ENCODE measurements at regions not wholly inside any gene's neighbourhood (a gene's known extent, or its start where the extent isn't known, plus 50 kb on each side); places are given as distances from the start of the nearest gene placed in this dataset.

- Mint-ChIP-seq H3K36me3 (ENCODE audit: low read depth) (no peaks in the 10 kb centered on the region), H3K4me1 (peaks cover 45% of the 10 kb centered on the region), H3K27ac (no peak overlapping the region)
Measured at GRCh38 chr1:94321662-94322061, 84.3 kb upstream of the ARHGAP29 start.

GRCh38 chr1:94319319-94320102 lies 82.1 kb upstream of the ARHGAP29 start:
- no peak for TF ChIP-seq CTCF (conservative IDR thresholded peaks at IDR 0.05)
- Histone ChIP-seq H3K27me3 (ENCODE audit: control insufficient read depth, insufficient read depth, low read length, poor library complexity, severe bottlenecking) (no peaks in the 10 kb centered on the region), H3K4me3 (ENCODE audit: low read length) (no peak overlapping the region), H3K9me3 (ENCODE audit: control insufficient read depth, low read length) (no peaks in the 10 kb centered on the region), H3K27ac (ENCODE audit: low read depth, low read length) (no peak overlapping the region), H3K4me1 (ENCODE audit: control insufficient read depth, insufficient read depth, low read length) (peaks cover 13% of the 10 kb centered on the region), H3K9ac (ENCODE audit: extremely low read depth, low read length, poor library complexity, severe bottlenecking) (no peak overlapping the region), H3K36me3 (ENCODE audit: control insufficient read depth, insufficient read depth, low read length) (no peaks in the 10 kb centered on the region)
- no peaks in the 10 kb centered on the region for H3K27me3 Mint-ChIP-seq (ENCODE audit: insufficient read depth)
- H3K4me1 Mint-ChIP-seq, result peaks cover 44% of the 10 kb centered on the region
- no peak for DNase-seq
- no peak overlapping the region for H3K4me3 Mint-ChIP-seq
- no peaks in the 10 kb centered on the region for H3K9me3 Mint-ChIP-seq
- 78 to 85% methylated on average over 7 to 8 of the region's 8 CpGs for WGBS, 2 experiments (ENCODE audit: insufficient coverage in 1 of 2, insufficient read length in 1 of 2)
- no peak overlapping the region for H3K27ac Mint-ChIP-seq
- no peaks in the 10 kb centered on the region for H3K36me3 Mint-ChIP-seq (ENCODE audit: low read depth)

More at GRCh38 chr1:94321662-94322061, 84.3 kb upstream of the ARHGAP29 start:
- no peaks in the 10 kb centered on the region for H3K9me3 ChIP-seq (ENCODE audit: control insufficient read depth, low read length)
- no peaks in the 10 kb centered on the region for H3K27me3 Mint-ChIP-seq (ENCODE audit: insufficient read depth)
- DNase-seq, result no peak
- WGBS, 2 experiments (ENCODE audit: insufficient coverage in 1 of 2, insufficient read length in 1 of 2), result 86 to 97% methylated on average over 1 to 3 of the region's 3 CpGs
- no peaks in the 10 kb centered on the region for H3K9me3 Mint-ChIP-seq
- H3K27ac ChIP-seq (ENCODE audit: low read depth, low read length), result no peak overlapping the region
- H3K4me3 ChIP-seq (ENCODE audit: low read length), result no peak overlapping the region
- H3K4me1 ChIP-seq (ENCODE audit: control insufficient read depth, insufficient read depth, low read length), result peaks cover 13% of the 10 kb centered on the region
- H3K27me3 ChIP-seq (ENCODE audit: control insufficient read depth, insufficient read depth, low read length, poor library complexity, severe bottlenecking), result no peaks in the 10 kb centered on the region
- no peak overlapping the region for H3K4me3 Mint-ChIP-seq
- no peak overlapping the region for H3K9ac ChIP-seq (ENCODE audit: extremely low read depth, low read length, poor library complexity, severe bottlenecking)
- TF ChIP-seq CTCF (conservative IDR thresholded peaks at IDR 0.05), result no peak
- H3K36me3 ChIP-seq (ENCODE audit: control insufficient read depth, insufficient read depth, low read length), result no peaks in the 10 kb centered on the region

DNA sequence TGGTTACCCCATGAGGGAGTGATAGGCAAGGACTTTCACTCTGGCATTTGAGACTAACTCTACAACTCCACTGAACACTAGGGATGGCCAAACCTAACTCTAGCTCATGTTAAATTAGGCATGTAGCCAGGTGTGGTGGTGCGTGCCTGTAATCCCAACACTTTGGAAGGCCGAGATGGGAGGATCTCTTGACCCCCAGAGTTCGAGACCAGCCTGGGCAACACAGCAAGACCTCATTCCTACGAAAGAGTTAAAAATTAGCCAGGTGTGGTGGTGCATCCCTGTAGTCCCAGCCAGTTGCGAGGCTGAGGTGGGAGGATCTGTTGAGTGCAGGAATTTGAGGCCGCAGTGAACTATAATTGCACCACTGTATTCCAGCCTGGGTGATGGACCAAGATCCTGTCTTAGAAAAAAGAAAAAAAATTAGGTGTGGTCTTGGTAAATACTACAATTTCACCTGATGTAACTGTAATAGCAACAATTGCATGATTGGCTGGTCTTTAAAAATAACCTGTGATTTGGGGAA lies 81.2 kb upstream of the ARHGAP29 start:
- Mint-ChIP-seq H3K9me3 (no peaks in the 10 kb centered on the region), H3K4me1 (peaks cover 49% of the 10 kb centered on the region)

More for the DNA sequence above, 81.2 kb upstream of the ARHGAP29 start:
- DNase-seq, result no peak
- H3K36me3 Mint-ChIP-seq (ENCODE audit: low read depth), result no peaks in the 10 kb centered on the region
- 87 to 96% methylated on average over 6 of the region's 6 CpGs for WGBS, 2 experiments (ENCODE audit: insufficient coverage in 1 of 2, insufficient read length in 1 of 2)
- no peaks in the 10 kb centered on the region for H3K27me3 Mint-ChIP-seq (ENCODE audit: insufficient read depth)
- peaks cover 14% of the 10 kb centered on the region for H3K4me1 ChIP-seq (ENCODE audit: control insufficient read depth, insufficient read depth, low read length)
- no peaks in the 10 kb centered on the region for H3K9me3 ChIP-seq (ENCODE audit: control insufficient read depth, low read length)
- no peak overlapping the region for H3K9ac ChIP-seq (ENCODE audit: extremely low read depth, low read length, poor library complexity, severe bottlenecking)
- no peak overlapping the region for H3K27ac ChIP-seq (ENCODE audit: low read depth, low read length)
- TF ChIP-seq CTCF (conservative IDR thresholded peaks at IDR 0.05), result no peak
- no peaks in the 10 kb centered on the region for H3K36me3 ChIP-seq (ENCODE audit: control insufficient read depth, insufficient read depth, low read length)
- no peak overlapping the region for H3K4me3 Mint-ChIP-seq
- H3K4me3 ChIP-seq (ENCODE audit: low read length), result no peak overlapping the region
- H3K27me3 ChIP-seq (ENCODE audit: control insufficient read depth, insufficient read depth, low read length, poor library complexity, severe bottlenecking), result no peaks in the 10 kb centered on the region
- no peak overlapping the region for H3K27ac Mint-ChIP-seq

All from endodermal cell (in vitro differentiated cells).